ENCODE measurements at regions not wholly inside any gene's neighbourhood (a gene's known extent, or its start where the extent isn't known, plus 50 kb on each side); places are given as distances from the start of the nearest gene placed in this dataset.

DNA sequence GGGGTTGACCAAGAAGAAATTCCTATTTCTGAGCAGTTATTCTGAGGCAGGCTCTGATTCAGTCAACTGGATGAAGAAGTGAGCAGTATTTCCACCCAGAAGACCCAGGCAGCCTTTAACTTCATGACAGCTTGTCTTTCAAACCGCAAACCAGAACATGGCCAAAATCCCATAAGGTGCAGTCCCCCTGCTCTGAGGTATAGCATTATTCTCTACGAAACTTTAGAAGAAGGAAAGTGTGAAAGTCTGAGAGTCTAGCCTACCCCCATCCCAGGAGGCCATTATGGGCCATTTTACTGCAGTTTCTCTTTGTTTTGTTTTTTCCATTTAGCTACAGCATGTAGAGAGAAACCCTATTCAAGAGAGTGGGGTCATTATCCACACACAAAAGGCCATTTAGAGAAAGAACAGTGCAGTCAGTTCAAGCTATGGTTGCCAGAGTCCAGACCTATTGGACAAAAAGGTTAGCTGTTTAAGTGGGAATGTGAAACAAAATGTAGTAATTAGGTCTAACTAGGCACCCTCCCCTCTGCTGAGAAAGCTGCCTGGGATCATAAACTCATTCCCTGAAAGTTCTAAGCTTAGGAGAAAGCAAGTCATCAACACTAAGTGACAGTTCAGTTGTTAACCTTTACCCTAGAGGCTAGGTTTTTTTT lies 52.1 kb upstream of the RASGEF1B start:
- no peak for DNase-seq

DNA sequence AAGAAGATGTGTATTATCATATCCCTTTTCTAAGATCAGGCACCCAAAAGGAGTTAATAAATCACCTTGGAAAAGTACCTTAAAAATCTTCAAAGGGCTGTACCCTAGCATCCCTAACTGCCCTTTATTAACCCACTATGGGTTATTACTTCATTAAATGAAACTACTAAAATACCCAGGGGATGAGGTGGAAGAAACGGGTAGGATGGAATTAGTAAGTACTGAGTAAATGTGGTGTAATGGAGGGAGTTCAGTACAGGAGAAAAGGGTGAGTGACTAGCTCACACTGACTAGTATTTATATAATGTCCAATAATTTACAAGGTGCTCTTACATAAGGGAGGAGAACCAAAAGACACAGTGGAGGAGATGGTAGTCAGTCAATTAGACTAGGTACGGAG lies 51.0 kb upstream of the RASGEF1B start:
- no peak for DNase-seq

DNA sequence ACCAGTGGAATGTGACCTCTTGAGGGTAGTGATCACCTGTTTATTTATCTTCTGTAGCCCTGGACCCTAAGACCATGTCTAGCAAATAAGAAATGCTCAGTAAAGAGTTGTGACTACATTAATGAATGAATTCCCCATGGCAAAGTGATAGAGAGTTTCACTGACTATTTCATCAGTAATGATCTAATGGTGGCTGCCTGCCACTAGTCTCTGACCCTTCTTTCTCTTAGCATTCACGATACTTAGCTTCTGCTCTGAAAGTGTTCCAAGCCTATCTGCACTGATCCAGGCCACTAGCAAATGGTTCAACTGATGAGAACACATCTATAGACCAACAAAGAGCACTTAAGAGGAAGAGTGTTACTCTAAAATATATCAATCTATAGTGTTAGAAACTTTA lies 50.0 kb upstream of the RASGEF1B start:
- DNase-seq = no peak
